Fibroblast of gingiva (primary cell): ENCODE measurements at regions not wholly inside any gene's neighbourhood (a gene's known extent, or its start where the extent isn't known, plus 50 kb on each side); places are given as distances from the start of the nearest gene placed in this dataset.
"Not testable (repeated sequence)": the region's sequence is repeated elsewhere in the genome, so short reads cannot be mapped to it uniquely, and the experiment has no call there.

Experiments used
- DNase-seq: peaks from one replicate; pipeline ENCODE4 v3.0.0-alpha.2; 2011; ENCODE audit warnings: low read depth

- DNase-seq = no peak
Measured at GRCh38 chr1:212155219-212155618, 119.7 kb downstream of the DTL start.

GRCh38 chr1:212157252-212157651 is 121.7 kb downstream of the DTL start:
- DNase-seq = no peak

GRCh38 chr1:212158912-212159796 is 123.6 kb downstream of the DTL start:
- DNase-seq = no peak

- peak; percentile 62 for DNase-seq
Measured at GRCh38 chr1:212161231-212161781, 123.9 kb upstream of the PPP2R5A start.

GRCh38 chr1:212162635-212163034 is 122.6 kb upstream of the PPP2R5A start:
- peak; percentile 12 for DNase-seq

GRCh38 chr1:212164095-212164872 is 120.9 kb upstream of the PPP2R5A start:
- DNase-seq = no peak

GRCh38 chr1:212166244-212166643 is 119.0 kb upstream of the PPP2R5A start:
- no peak for DNase-seq

GRCh38 chr1:212166644-212167043 is 118.6 kb upstream of the PPP2R5A start:
- DNase-seq = no peak

- DNase-seq = peak; percentile 49
Measured at GRCh38 chr1:212167098-212167497, 118.1 kb upstream of the PPP2R5A start.

GRCh38 chr1:212173567-212173966 is 111.6 kb upstream of the PPP2R5A start:
- no peak for DNase-seq

GRCh38 chr1:212174295-212174694 is 110.9 kb upstream of the PPP2R5A start:
- not testable (repeated sequence) for DNase-seq

GRCh38 chr1:212177542-212177941 is 107.7 kb upstream of the PPP2R5A start:
- DNase-seq = no peak

- DNase-seq = no peak
Measured at GRCh38 chr1:212178851-212179250, 106.4 kb upstream of the PPP2R5A start.

- peak; percentile 73 for DNase-seq
Measured at GRCh38 chr1:212179394-212180076, 105.7 kb upstream of the PPP2R5A start.

- no peak for DNase-seq
Measured at GRCh38 chr1:212181015-212181882, 104.0 kb upstream of the PPP2R5A start.

GRCh38 chr1:212182171-212182570 is 103.0 kb upstream of the PPP2R5A start:
- DNase-seq = no peak

GRCh38 chr1:212182579-212182978 is 102.6 kb upstream of the PPP2R5A start:
- DNase-seq = no peak

GRCh38 chr1:212186427-212187207 is 98.6 kb upstream of the PPP2R5A start:
- DNase-seq = no peak

- no peak for DNase-seq
Measured at GRCh38 chr1:212188599-212189351, 96.4 kb upstream of the PPP2R5A start.

GRCh38 chr1:212189352-212189738 is 95.9 kb upstream of the PPP2R5A start:
- DNase-seq = no peak
